Central memory CD8-positive, alpha-beta T cell (primary cell): ENCODE measurements at regions not wholly inside any gene's neighbourhood (a gene's known extent, or its start where the extent isn't known, plus 50 kb on each side); places are given as distances from the start of the nearest gene placed in this dataset.

ENCODE experiments used
- ATAC-seq: fragments of 150-1000 bp; cut with Tn5 transposase; replicated peaks from 2 replicates; pipeline ENCODE4 v1.10.0; 2022; ENCODE audit warnings: mild to moderate bottlenecking, moderate FRiP score, moderate number of reproducible peaks; ENCODE audit not compliant: poor library complexity, severe bottlenecking; ENCODE audit errors: extremely low read depth
- DNase-seq, 2 donors: peaks; one replicate each; pipeline ENCODE4 v3.0.0; 2021; ENCODE audit warnings: low spot score in 2 of 2
- H3K27ac Mint-ChIP-seq: one replicate; pipeline ENCODE4 v1.8.0; 2022; ENCODE audit warnings: low read depth, mild to moderate bottlenecking, moderate library complexity, mixed read lengths
- H3K27me3 Mint-ChIP-seq: one replicate; pipeline ENCODE4 v1.8.0; 2022; ENCODE audit warnings: mixed read lengths
- H3K36me3 Mint-ChIP-seq: one replicate; pipeline ENCODE4 v1.8.0; 2022; ENCODE audit warnings: mild to moderate bottlenecking, moderate library complexity, mixed read lengths; ENCODE audit not compliant: insufficient read depth
- H3K4me1 Mint-ChIP-seq: one replicate; pipeline ENCODE4 v1.8.0; 2022; ENCODE audit warnings: mixed read lengths
- H3K4me3 Mint-ChIP-seq: one replicate; pipeline ENCODE4 v1.8.0; 2022; ENCODE audit warnings: mild to moderate bottlenecking, moderate library complexity, mixed read lengths
- H3K9me3 Mint-ChIP-seq: one replicate; pipeline ENCODE4 v1.8.0; 2022; ENCODE audit warnings: mixed read lengths

GRCh38 chr12:124418156-124418555 lies 123.3 kb downstream of the RFLNA start:
- no peak for ATAC-seq

GRCh38 chr12:124416516-124417395 lies 121.9 kb downstream of the RFLNA start:
- Mint-ChIP-seq H3K36me3 (peaks cover 25% of the 10 kb centered on the region), H3K4me3 (no peak overlapping the region), H3K4me1 (peaks cover 14% of the 10 kb centered on the region), H3K27me3 (no peaks in the 10 kb centered on the region), H3K27ac (no peak overlapping the region), H3K9me3 (no peaks in the 10 kb centered on the region)
- DNase-seq (no peak), ATAC-seq (no peak)

More at GRCh38 chr12:124418156-124418555, 123.3 kb downstream of the RFLNA start:
- H3K27ac Mint-ChIP-seq: no peak overlapping the region
- H3K36me3 Mint-ChIP-seq: peaks cover 21% of the 10 kb centered on the region
- no peaks in the 10 kb centered on the region for H3K9me3 Mint-ChIP-seq
- H3K27me3 Mint-ChIP-seq: no peaks in the 10 kb centered on the region
- no peak for DNase-seq
- H3K4me3 Mint-ChIP-seq: no peak overlapping the region
- peaks cover 14% of the 10 kb centered on the region for H3K4me1 Mint-ChIP-seq

- Mint-ChIP-seq H3K4me1 (peaks cover 21% of the 10 kb centered on the region), H3K36me3 (peaks cover 26% of the 10 kb centered on the region)
- ATAC-seq: no peak
Measured at GRCh38 chr12:124415064-124415463, 120.2 kb downstream of the RFLNA start.

GRCh38 chr12:124413915-124414314 lies 119.0 kb downstream of the RFLNA start:
- Mint-ChIP-seq H3K4me1 (peaks cover 21% of the 10 kb centered on the region), H3K27ac (peak overlapping the region; percentile 81), H3K4me3 (no peak overlapping the region), H3K36me3 (peaks cover 19% of the 10 kb centered on the region), H3K27me3 (no peaks in the 10 kb centered on the region), H3K9me3 (no peaks in the 10 kb centered on the region)
- DNase-seq (no peak), ATAC-seq (no peak)

More at GRCh38 chr12:124415064-124415463, 120.2 kb downstream of the RFLNA start:
- no peak overlapping the region for H3K4me3 Mint-ChIP-seq
- H3K27ac Mint-ChIP-seq: no peak overlapping the region
- no peaks in the 10 kb centered on the region for H3K27me3 Mint-ChIP-seq
- DNase-seq: no peak
- H3K9me3 Mint-ChIP-seq: no peaks in the 10 kb centered on the region

- Mint-ChIP-seq H3K36me3 (peaks cover 18% of the 10 kb centered on the region), H3K9me3 (no peaks in the 10 kb centered on the region), H3K4me3 (no peak overlapping the region), H3K4me1 (peaks cover 21% of the 10 kb centered on the region), H3K27me3 (no peaks in the 10 kb centered on the region), H3K27ac (no peak overlapping the region)
- DNase-seq: no peak
- no peak for ATAC-seq
Measured at GRCh38 chr12:124413401-124413800, 118.5 kb downstream of the RFLNA start.

- ATAC-seq: no peak
- no peaks in the 10 kb centered on the region for H3K9me3 Mint-ChIP-seq
- no peak for DNase-seq
- H3K4me1 Mint-ChIP-seq: peaks cover 21% of the 10 kb centered on the region
- H3K36me3 Mint-ChIP-seq: peaks cover 16% of the 10 kb centered on the region
- H3K27me3 Mint-ChIP-seq: no peaks in the 10 kb centered on the region
- H3K4me3 Mint-ChIP-seq: no peak overlapping the region
- H3K27ac Mint-ChIP-seq: no peak overlapping the region
Measured at GRCh38 chr12:124412646-124413015, 117.7 kb downstream of the RFLNA start.

GRCh38 chr12:124411953-124412645 lies 117.2 kb downstream of the RFLNA start:
- Mint-ChIP-seq H3K27ac (no peak overlapping the region), H3K27me3 (no peaks in the 10 kb centered on the region), H3K4me3 (no peak overlapping the region), H3K4me1 (peaks cover 24% of the 10 kb centered on the region), H3K9me3 (no peaks in the 10 kb centered on the region), H3K36me3 (peaks cover 18% of the 10 kb centered on the region)
- ATAC-seq: no peak
- DNase-seq: no peak

GRCh38 chr12:124411281-124411878 lies 116.5 kb downstream of the RFLNA start:
- H3K27ac Mint-ChIP-seq: peak overlapping the region; percentile 58
- H3K9me3 Mint-ChIP-seq: no peaks in the 10 kb centered on the region
- no peak for ATAC-seq
- peaks cover 29% of the 10 kb centered on the region for H3K4me1 Mint-ChIP-seq
- no peaks in the 10 kb centered on the region for H3K27me3 Mint-ChIP-seq
- DNase-seq: no peak
- peaks cover 19% of the 10 kb centered on the region for H3K36me3 Mint-ChIP-seq
- no peak overlapping the region for H3K4me3 Mint-ChIP-seq

- H3K27ac Mint-ChIP-seq: peak overlapping the region; percentile 77
- peaks cover 25% of the 10 kb centered on the region for H3K4me1 Mint-ChIP-seq
- no peak for ATAC-seq
- H3K27me3 Mint-ChIP-seq: no peaks in the 10 kb centered on the region
- DNase-seq: no peak
- H3K9me3 Mint-ChIP-seq: no peaks in the 10 kb centered on the region
- H3K36me3 Mint-ChIP-seq: peaks cover 19% of the 10 kb centered on the region
- no peak overlapping the region for H3K4me3 Mint-ChIP-seq
Measured at GRCh38 chr12:124410354-124411175, 115.7 kb downstream of the RFLNA start.

- H3K27ac Mint-ChIP-seq: no peak overlapping the region
- DNase-seq: no peak
Measured at GRCh38 chr12:124408822-124409517, 114.1 kb downstream of the RFLNA start.

GRCh38 chr12:124407074-124407473 lies 112.2 kb downstream of the RFLNA start:
- ATAC-seq: no peak
- H3K9me3 Mint-ChIP-seq: no peaks in the 10 kb centered on the region
- H3K4me3 Mint-ChIP-seq: no peak overlapping the region
- H3K36me3 Mint-ChIP-seq: peaks cover 17% of the 10 kb centered on the region
- no peaks in the 10 kb centered on the region for H3K27me3 Mint-ChIP-seq
- no peak overlapping the region for H3K27ac Mint-ChIP-seq
- H3K4me1 Mint-ChIP-seq: peaks cover 20% of the 10 kb centered on the region
- no peak for DNase-seq

More at GRCh38 chr12:124408822-124409517, 114.1 kb downstream of the RFLNA start:
- peaks cover 16% of the 10 kb centered on the region for H3K4me1 Mint-ChIP-seq
- no peak for ATAC-seq
- no peak overlapping the region for H3K4me3 Mint-ChIP-seq
- peaks cover 19% of the 10 kb centered on the region for H3K36me3 Mint-ChIP-seq
- no peaks in the 10 kb centered on the region for H3K27me3 Mint-ChIP-seq
- H3K9me3 Mint-ChIP-seq: no peaks in the 10 kb centered on the region
